Kidney epithelial cell (primary cell): ENCODE measurements at regions not wholly inside any gene's neighbourhood (a gene's known extent, or its start where the extent isn't known, plus 50 kb on each side); places are given as distances from the start of the nearest gene placed in this dataset.

Experiments used
- DNase-seq: peaks from one replicate; pipeline ENCODE4 v3.0.0-alpha.2; 2010; ENCODE audit warnings: low read depth
- H3K27me3 ChIP-seq: 2 replicates; pipeline ENCODE4 v1.6.0; 2011; ENCODE audit warnings: low read length; ENCODE audit not compliant: control insufficient read depth, insufficient read depth
- H3K36me3 ChIP-seq: 2 replicates; pipeline ENCODE4 v1.5.1; 2011; ENCODE audit warnings: low read length; ENCODE audit not compliant: control insufficient read depth, insufficient read depth
- H3K4me3 ChIP-seq: 2 replicates; pipeline ENCODE4 v1.5.1; 2011; ENCODE audit warnings: low read depth, mild to moderate bottlenecking, control low read depth, low read length
- TF ChIP-seq, protein P1 (sequence below): IDR thresholded peaks from 2 replicates; pipeline ENCODE4 v1.5.1; 2011; ENCODE audit warnings: mild to moderate bottlenecking, moderate library complexity, low read length, control low read depth, inconsistent platforms; ENCODE audit not compliant: insufficient read depth, poor library complexity, severe bottlenecking

DNA sequence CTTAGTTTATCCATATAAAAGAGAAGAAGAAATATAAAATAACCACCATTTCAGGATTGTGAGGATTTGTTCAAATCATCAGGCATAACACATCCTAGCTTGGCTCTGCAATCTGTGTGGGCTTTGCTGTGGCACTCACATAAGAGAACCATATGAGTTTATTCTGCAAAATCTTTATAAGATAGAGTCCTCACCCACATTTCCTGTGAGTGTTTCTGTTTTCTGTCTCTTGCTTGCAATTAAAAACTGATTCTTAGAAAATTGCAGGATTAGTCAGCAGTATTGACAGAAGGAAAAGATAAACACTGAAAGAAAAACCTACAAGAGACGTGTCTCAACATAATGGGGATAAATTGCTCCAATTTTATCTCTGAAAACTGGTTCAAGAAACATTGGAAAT, 258.5 kb downstream of the RND3 start:
- DNase-seq = no peak
- Histone ChIP-seq H3K4me3 (no peak overlapping the region), H3K36me3 (no peaks in the 10 kb centered on the region), H3K27me3 (no peaks in the 10 kb centered on the region)
- TF ChIP-seq, protein P1, sequence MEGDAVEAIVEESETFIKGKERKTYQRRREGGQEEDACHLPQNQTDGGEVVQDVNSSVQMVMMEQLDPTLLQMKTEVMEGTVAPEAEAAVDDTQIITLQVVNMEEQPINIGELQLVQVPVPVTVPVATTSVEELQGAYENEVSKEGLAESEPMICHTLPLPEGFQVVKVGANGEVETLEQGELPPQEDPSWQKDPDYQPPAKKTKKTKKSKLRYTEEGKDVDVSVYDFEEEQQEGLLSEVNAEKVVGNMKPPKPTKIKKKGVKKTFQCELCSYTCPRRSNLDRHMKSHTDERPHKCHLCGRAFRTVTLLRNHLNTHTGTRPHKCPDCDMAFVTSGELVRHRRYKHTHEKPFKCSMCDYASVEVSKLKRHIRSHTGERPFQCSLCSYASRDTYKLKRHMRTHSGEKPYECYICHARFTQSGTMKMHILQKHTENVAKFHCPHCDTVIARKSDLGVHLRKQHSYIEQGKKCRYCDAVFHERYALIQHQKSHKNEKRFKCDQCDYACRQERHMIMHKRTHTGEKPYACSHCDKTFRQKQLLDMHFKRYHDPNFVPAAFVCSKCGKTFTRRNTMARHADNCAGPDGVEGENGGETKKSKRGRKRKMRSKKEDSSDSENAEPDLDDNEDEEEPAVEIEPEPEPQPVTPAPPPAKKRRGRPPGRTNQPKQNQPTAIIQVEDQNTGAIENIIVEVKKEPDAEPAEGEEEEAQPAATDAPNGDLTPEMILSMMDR = no peak

DNA sequence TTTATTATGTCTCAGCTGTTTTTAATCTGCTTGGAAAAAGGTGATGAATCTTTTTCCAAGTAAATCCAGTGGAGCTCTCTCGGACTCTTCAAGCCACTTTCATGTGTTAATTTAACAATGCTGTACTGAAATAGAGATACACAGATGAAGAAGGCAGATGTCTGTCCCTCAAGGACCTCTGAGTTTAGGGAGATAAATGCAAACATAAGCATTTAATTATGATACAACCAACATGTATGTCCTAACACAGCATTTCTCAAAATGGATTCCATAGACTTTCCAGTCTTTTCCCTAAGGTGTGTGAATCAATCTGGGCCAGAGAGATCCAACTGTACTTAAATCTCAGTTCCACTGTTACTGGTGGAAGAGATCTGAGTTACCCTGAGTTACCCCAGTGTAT, 262.4 kb downstream of the RND3 start:
- H3K36me3 ChIP-seq = no peaks in the 10 kb centered on the region
- H3K4me3 ChIP-seq = no peak overlapping the region
- DNase-seq = no peak
- TF ChIP-seq, protein P1 = no peak
- H3K27me3 ChIP-seq = no peaks in the 10 kb centered on the region

DNA sequence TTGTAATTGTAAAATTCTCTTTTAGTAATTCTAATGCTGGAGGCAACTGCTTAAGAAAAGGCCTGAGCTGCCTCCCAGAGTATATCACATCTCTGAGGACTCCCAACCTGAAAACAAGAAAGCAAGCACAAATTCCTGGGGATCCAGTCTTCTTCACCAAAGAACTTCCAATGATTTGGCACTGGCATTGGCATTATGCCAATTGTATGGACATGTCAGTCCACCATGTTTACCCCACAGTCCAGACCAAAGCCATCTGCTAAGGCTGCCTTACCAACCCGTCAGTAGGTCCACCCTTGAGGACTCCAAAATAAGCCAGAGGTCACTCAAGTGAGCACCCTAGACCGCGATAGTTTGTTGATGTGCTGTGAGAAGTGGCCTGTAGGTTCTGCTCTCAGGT, 263.1 kb downstream of the RND3 start:
- TF ChIP-seq, protein P1 = no peak
- H3K36me3 ChIP-seq = no peaks in the 10 kb centered on the region
- no peaks in the 10 kb centered on the region for H3K27me3 ChIP-seq
- no peak for DNase-seq
- no peak overlapping the region for H3K4me3 ChIP-seq

DNA sequence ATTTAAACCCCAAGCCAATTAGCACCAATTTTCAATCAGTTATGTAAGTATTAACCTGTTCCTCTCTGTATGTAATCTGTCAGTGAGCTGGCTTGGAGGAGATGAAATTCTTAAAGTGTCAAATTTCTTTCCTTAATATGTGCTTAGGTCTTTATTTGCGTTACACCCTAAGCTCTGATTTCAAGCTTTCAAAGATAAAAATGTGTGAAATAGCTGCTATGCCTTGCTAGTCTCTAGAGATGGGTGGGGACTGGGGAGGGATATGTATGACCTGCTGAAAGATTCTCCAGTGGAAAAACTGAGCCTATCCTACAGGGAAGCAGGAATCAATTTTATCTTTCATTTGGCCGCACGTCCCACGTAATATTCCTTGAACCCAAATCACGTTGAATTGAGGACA, 264.5 kb downstream of the RND3 start:
- H3K4me3 ChIP-seq = no peak overlapping the region

DNA sequence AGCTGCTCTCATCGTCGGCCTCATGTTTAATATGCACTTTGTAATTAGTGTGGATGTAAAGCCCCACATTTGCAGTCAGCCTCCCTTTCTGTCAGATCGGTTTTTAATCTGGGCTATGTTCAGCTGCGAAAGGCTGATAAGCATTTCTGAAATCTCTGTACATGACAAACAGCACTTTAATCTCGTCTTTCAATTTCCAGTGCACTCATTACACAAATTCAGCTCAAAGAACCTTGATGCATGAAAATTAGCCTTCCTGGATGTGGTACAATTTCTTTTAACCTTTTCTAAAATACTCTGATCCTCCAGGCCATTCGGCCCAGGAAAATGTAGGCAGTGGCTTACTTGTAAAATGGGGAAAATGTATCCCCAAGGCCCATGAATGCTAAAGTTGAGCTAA, 265.1 kb downstream of the RND3 start:
- DNase-seq = no peak
- Histone ChIP-seq H3K36me3 (no peaks in the 10 kb centered on the region), H3K27me3 (no peaks in the 10 kb centered on the region), H3K4me3 (no peak overlapping the region)
- TF ChIP-seq, protein P1 = no peak

More for the DNA sequence above, 264.5 kb downstream of the RND3 start:
- Histone ChIP-seq H3K36me3 (no peaks in the 10 kb centered on the region), H3K27me3 (no peaks in the 10 kb centered on the region)
- DNase-seq = no peak
- TF ChIP-seq, protein P1 = no peak

DNA sequence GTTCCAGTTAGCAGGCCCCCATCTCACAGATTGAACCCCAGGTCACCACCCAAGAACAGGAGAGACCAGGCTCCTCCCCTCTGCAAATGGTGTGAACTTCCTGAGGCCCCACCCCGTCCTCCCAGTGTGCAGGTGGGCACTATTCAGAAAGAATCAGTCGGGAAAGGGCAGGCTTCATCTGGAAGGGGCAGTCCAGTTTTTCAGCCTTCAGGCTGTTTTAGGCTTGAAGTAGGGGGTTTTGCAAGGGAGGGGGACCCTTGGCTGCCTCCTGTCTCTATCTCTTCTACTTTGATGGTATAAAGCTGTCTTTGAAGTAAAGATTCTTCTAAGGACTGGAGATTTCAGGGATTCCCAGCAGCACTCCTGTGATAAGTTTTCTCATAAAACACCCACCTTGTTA, 267.6 kb downstream of the RND3 start:
- H3K4me3 ChIP-seq = no peak overlapping the region
- H3K36me3 ChIP-seq = no peaks in the 10 kb centered on the region
- TF ChIP-seq, protein P1 = no peak
- no peak for DNase-seq
- no peaks in the 10 kb centered on the region for H3K27me3 ChIP-seq
